ENCODE measurements at regions not wholly inside any gene's neighbourhood (a gene's known extent, or its start where the extent isn't known, plus 50 kb on each side); places are given as distances from the start of the nearest gene placed in this dataset.
A peak's percentile ranks its signal among the peaks of the same experiment; 100 is the strongest.

DNA sequence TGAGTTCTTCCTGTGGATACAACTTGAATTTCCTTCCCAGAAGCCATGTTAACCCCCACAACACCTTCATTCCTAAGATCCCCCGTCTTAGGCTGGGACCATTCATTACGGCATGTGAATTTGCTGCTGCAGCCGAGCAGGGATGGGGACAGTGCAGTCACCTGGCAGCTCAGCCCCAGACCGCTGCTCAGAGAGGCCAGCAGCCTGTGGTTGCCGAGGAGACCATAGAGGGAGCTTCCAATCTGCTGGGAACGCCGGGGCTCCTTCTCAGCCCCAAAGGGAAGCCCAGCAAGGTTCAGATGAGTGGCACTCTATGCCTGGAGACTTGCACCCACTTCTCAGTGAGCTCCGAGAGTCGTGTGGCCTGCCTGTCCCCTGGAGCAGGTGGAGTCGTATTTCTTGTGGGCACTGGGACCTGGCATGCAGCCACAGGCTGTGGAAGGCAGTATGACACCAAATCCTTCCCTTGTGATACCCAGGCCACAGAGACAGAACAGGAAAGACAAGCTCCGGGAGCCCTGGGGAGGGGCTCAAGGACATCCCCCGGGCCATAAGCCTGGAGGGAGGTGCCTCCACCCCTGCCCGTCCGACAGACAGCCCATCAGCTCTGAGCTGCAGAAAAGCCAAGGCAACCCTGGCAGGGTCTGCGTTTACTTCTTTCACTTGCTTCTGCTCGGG, 167.3 kb downstream of the FAM43A start:
- DNase-seq = no peak
- intact Hi-C loops (cut with micrococcal nuclease) = no loop called here
- no peak for ATAC-seq

DNA sequence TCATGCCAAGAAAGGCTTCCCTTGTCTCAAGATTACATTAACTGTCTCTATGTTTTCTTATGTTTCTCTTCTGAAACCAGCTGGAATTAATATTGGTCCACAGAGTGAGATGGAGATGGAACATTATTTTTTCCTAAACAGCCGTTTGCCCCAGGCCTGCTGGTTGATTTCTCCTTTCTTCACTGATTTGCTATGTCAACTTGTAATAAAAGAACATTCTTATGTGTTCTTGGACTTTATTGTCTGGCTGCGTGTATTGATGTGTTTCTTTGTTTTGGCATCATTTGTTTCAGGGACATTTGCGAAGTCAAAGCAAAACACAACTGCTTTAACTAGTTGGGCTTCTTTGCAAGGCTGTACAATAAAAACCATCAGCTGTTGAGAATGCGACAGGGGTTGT, 168.5 kb downstream of the FAM43A start:
- DNase-seq (no peak), ATAC-seq (no peak)
- intact Hi-C loops (cut with micrococcal nuclease) = no loop called here

DNA sequence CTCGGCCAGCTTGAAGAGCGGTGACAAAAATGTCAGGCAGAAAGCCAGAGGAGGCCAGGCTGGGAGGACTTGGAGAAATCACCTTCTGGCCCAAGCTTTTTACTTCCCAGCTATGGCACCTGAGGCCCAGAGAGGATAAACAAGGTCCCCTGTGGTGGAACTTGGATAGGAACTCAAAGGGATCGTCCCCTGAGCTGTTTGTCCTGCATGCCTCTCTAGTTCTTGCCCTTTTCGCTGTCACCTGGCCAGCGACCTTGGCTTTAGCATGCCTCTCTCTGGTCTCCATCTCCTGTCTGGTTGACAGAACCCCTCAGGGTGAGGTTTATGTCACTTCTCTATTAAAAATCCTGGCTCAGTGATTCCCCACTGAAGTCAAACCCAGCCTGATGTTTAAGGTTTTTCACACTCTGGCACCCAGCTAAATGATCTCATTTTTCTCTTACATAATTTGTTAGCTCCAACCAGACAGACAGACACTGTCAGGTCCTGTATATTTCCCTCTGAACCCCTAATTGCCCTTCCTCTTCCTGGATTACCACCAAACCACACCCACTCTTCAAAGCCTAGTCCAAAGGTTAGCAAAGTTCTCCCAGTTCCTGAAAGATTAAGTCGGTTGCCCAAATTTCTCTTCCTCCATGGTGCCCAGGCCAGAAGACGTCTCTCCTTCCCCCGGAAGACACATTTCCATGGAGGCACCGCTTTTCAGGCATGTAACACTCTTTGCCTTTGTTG, 169.1 kb downstream of the FAM43A start:
- intact Hi-C loops (cut with micrococcal nuclease) = no loop called here
- peak; percentile 6 for ATAC-seq
- DNase-seq = no peak

DNA sequence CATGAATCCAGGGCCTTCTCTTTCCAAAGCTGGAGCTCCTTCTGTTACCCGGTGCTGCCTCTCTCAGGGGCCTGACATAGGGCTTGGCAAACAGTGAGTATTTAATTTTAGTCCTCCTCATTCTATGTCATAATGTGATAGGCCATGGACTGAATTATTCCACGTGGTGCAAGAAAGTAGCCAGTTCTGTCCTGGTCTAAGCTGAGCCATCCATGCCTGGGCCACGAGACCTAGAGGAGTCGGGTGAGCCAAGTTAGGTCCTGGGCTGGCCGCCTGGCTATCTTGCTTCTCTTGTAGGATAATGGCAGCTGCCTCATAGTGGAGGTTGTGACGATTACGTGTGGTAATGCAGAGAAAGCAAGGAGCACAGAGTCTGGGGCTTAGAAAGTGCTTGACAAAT, 170.6 kb downstream of the FAM43A start:
- intact Hi-C loops (cut with micrococcal nuclease) = no loop called here

DNA sequence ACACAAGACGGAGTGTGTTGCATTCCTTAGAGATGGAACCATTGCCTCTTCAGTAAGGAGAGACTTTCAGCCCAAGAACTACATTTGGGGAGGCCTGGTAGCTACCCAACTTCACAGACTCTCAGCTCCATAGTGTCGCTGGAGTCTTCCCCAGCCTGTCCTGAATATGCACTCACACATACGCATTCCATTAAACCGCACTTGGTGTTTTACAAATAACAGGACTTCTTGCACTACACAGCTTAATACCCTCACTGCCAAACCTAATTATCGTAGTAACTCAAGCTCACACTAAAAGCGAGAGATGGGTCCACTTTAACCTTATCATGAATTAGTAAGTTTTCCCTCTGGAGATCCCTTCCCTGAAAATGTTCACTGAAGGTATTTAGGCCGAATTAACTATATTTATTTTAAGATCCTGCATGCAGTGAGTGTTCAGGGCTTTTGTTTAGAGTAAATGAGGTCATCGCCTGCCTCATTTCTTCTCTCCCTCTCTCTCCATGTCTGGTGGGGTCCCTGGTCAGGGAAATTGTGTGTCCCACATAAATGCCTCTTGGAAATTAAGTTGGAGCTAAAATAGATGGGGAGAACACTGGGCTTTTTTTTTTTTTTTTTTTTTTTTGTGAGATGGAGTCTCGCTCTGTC, 171.9 kb downstream of the FAM43A start:
- intact Hi-C loops (cut with micrococcal nuclease) = no loop called here
- no peak for DNase-seq
- no peak for ATAC-seq

More for the DNA sequence above, 170.6 kb downstream of the FAM43A start:
- peak; percentile 96 for ATAC-seq
- DNase-seq = peak; percentile 83

DNA sequence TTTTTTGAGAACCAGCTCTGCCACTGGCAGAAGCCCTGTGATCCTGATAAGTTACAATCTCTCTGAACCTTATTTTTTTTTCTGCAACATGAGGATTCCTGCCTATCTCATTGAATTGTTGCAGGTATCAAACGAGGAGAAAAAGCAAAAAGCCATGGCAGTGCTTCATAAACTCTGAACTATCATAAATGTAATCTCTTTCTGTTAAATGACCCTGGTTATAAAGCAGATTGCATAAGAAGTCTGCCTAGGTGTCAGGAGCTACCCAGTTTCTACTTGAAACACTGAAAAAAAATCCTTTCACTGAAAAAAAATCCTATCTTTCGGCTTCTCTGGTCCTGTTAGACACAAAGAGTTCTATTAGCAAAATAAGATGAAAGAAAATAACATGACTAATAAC, 172.7 kb downstream of the FAM43A start:
- no peak for ATAC-seq
- DNase-seq = no peak
- intact Hi-C loops (cut with micrococcal nuclease) = no loop called here

DNA sequence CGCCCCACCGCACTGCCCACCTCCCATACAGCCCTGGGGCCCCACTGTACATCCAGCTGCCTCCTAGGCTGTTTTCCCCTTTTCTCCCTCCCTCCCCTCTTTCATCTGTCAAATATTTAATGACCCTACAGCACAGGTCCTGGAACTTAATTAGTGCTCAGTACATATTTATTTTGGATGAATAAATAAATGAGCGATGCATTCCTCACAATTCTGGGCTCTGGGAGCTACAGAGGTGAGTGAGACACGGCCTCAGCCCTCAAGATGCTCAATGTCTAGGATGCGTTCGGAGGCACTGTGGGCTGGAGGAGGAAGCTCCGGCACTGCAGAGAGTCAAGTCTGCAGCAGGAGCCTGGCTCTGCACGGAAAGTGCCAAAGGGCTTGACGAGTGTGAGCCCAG, 175.0 kb downstream of the FAM43A start:
- intact Hi-C loops (cut with micrococcal nuclease) = no loop called here
- DNase-seq = no peak
- ATAC-seq = no peak

DNA sequence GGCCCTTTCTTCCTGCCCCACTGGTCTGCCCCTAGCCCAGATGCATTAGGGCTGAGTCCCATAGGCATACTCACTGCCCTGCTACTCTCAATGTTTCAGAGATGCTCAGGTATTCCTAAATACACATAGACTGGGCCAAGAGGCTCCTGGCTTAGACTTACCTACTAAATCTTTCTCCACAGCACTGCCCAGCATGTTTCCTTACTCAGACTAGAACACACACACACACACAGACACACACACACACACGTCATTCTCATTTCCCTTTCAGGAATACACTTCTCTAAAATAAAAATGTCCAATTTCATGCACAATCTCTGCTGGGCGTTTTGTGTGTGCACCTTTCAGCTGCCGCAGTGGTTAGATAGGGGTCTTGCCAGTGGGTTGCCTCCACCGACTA, 175.7 kb downstream of the FAM43A start:
- intact Hi-C loops (cut with micrococcal nuclease) = no loop called here
- DNase-seq (no peak), ATAC-seq (no peak)

DNA sequence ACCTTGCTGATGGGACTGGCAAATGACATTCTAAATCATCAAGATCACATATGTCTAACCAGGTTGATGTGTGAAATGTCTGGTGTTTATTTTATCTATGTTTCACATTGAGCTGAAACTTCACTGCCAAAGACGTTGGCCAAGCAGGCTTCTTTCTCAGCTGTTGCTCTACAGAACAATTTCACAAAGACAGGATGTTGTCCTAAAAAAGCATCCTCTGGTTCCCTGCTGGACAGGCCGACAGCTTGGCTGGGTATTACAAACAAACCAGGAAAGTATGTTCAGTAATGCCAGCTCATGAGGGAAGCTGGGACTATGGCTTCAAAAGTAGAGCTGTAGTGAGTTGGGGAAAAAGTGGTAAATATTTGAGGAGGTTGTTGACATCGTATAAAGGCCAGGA, 179.4 kb downstream of the FAM43A start:
- no peak for ATAC-seq
- no peak for DNase-seq
- intact Hi-C loops (cut with micrococcal nuclease) = no loop called here

DNA sequence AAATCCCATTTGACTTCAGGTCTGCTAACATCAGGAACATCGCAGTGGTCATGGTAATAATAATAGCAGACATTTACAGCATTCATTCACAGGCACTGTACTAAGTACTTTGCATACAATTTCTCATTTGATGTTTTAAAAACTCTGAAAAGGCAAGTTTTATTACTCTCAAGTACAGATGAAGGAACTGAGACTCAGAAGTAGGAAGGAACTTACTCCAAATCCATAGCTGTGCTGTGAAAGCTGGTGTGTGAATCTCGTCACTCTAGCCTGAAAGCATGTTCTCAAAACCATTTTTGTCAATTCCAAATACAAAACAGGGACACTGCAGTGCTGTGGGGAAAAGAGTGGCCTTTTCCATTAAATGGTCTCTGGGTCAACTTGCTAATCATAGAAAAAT, 179.9 kb downstream of the FAM43A start:
- DNase-seq (no peak), ATAC-seq (no peak)
- intact Hi-C loops (cut with micrococcal nuclease) = no loop called here

DNA sequence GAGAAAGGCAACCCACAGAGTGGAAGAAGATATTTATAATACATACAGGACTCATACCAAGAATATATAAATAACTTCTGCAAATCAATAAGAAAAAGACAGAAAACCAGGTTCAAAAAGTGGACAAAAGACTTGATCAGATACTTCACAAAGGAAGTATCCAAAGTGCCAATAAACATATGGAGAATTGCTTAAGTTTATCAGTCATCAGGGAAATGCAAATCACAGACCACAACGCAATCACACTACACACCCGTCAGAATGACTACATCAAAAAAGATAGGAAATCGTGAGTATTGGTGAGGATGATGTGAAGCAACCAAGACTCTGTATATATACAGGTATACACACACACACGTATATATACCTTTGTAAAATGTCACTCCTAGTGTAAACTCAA, 180.6 kb downstream of the FAM43A start:
- no peak for DNase-seq
- no peak for ATAC-seq
- intact Hi-C loops (cut with micrococcal nuclease) = no loop called here

DNA sequence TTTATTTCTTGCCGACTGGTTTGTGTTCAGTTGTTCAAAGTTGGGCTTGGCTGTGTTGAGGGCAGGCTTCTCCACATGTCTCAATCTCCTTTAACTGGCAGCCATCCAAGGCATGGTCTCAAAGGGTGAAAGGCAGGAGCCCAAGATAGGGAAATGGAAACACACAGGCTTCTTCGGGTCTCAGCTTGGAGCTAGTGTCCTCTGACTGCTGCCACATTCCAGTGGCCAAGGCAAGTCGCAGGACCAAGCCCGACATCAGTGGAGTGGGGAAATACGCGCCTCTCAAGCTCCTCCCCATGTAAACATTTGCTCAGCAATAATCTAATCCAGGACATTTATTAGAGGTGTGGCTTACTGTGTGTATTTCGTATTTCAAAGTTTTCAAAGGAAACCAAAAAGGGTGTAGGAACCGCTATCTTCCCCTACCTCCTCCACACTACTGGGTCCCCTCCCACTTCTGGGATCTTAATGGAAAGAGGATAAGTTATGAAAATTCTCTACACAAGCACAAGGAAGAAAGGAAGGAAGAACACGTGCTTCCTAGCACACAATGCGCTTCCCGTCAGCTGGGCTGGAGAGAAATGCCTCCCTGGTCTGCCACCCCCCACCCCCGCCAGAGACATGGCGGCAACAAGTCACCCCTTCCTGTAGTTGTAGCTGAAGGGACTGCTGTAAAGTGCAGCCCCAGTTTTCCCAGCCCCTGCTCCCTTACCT, 181.7 kb downstream of the FAM43A start:
- DNase-seq = peak; percentile 49
- intact Hi-C loops (cut with micrococcal nuclease) = no loop called here
- peak; percentile 31 for ATAC-seq

DNA sequence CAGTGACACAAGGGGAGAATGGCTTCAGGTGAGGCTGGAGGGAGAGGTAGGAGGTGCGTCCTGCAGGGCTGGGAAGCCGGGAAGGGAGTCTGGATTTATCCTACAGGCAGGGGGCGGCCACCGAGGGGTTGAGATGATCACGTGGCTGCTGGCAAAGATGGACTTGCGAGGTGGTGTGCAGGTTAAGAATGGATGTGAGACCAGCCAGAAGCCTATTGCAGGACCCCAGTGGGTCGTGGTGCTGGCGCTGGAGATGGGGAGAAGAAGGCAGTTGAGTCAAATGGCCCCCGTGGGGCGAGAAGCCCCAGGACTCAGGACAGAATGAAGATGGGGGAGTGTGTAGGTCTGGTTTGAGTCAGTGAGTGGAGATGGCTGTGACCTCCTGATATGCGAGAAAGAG, 183.1 kb downstream of the FAM43A start:
- ATAC-seq (no peak), DNase-seq (no peak)
- intact Hi-C loops (cut with micrococcal nuclease) = no loop called here

DNA sequence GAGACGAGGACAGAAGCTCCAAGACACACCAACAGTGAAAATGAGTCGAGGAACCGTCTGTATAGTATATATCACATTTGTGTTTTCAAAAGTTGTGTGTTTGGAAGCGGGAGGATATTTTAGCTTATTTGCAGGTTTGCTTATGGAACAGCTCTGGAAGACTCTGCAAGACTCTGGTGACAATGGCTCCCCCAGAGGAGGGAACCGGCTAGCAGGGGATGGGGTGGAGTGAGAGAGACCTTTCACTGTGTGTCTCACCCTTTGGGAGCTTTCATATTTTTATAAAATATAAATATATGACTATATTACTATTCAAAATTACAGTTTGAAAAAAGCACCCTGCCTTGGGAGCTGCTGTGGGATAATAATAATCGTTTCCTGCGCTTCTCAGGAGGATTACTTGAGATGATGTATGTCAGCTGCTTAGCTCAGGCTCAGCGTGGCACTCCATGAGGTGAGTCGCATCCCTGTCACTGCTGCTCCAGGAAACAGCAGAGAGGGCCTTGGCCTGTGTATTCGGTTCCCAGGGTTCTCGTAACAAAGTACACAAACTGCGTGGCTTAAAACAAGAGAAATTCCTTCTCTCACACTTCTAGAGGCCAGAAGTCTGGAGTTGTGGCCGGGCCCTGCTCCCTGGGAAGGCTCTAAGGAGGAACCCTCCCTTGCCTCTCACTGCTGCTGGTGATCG, 183.9 kb downstream of the FAM43A start:
- intact Hi-C loops (cut with micrococcal nuclease) = loop anchor here (10.0 kb wide), 1 partner anchor 95 kb away; no protein-coding TSS in a partner anchor
- ATAC-seq (no peak), DNase-seq (no peak)

DNA sequence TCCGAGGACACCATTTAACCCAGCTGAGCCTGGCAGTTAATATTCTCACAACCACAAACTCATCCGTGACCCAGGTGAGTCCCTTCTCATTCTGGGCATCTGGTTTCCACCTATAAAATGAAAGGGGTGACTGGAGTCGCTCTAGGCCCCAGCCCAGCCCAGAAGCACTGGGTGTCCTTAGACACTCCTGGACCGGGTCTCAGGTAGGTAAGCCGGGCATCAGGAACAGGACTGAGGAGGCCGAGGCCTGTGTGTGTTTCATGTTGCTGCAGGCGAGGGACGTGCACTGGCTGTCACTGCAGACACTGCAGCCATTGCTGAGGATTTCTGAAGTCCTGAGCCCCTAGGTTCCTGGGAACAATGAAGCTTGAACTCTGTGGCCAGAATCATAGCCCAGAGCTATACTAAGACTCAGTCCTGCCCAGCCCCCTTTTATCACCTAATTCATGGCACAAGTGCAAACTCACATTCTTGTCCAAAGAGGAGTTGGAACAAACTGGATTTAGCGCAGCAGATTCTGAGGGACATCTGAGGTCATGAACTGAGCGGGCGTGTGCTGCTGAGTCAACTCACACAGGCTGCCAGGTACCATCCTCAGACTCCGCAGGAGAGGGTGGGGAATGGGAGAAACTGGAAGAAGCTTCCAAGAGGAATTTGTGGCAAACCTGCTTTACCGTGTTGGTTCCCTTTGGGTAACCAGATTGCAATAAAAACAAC, 184.9 kb downstream of the FAM43A start:
- DNase-seq (peak; percentile 56), ATAC-seq (peak; percentile 85)
- intact Hi-C loops (cut with micrococcal nuclease) = loop anchor here (10.0 kb wide), 1 partner anchor 96 kb away; no protein-coding TSS in a partner anchor

DNA sequence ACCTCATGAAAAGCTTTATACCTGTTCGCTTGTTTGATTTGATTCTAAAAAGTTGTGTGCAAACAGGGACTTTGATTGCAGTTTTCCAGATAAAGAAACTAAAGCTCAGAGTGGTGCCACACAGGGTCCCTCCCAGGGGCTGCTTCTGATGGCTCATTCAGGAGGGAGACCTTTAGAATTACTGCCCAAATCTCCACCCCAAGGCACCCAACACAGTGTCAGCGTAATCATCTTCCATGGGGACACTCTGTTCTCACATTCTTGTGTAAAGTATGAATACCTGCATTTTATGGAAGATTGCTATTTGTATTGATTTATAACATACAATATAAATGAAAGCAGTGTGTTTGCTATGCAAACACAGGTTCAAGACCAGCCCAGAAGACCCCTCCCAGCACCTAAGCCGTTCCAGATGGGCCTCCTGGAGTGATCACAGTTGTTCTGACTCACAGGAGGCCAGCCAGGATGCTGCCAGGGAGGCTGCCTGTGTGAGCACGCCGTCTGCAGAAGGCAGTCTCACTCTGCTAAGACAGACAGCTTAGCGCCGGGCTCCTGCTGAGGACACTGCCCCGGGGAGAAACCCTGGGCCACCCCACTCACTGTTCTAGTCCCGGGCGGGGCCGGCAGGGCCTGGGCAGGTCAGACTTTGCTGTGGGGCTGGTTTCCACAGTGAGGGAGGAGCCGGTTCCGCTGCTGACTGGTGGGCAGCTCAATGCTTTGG, 185.6 kb downstream of the FAM43A start:
- intact Hi-C loops (cut with micrococcal nuclease) = loop anchor here (10.0 kb wide), 1 partner anchor 97 kb away; no protein-coding TSS in a partner anchor
- peak; percentile 69 for DNase-seq
- peak; percentile 68 for ATAC-seq

DNA sequence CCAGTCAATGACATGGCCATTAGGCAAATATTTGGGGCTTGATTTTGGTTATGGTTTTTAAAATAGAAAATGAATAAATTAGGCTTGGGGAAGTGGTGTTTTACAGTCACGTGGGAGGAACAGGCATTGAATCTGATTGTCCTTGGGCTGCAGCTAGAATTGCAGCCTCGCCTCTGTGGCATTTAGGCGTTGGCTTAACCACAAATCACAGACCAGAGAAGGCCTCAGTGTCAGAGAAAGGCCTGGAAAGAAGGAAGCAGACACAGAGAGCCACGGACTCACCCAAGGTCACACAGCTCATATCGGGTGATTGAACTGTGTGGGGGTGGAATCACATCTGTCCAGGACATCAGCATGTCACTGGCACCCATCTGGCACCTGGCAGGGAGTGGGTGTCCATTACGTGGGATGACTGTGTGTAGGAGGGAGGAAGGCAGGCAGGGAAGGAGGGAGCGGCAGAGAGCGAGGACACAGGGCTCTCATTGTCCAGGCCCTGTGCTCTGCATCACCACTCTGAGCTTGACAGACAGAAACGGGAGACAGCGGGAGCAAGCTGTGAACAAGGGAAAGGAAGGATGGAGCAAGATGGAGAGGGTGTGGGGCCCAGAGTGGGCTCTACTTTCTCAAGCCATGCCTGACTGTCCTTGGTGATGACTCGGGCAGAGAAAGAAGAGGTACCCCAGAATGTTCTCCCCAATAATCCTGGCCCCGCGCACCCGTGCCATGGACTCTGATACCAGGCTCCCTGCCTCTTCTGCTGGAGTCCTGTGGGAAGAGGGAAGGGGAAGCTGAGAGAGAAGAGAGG, 186.4 kb downstream of the FAM43A start:
- DNase-seq (no peak), ATAC-seq (peak; percentile 2)
- intact Hi-C loops (cut with micrococcal nuclease) = loop anchor here (10.0 kb wide), 1 partner anchor 97 kb away; no protein-coding TSS in a partner anchor
